H4 (cell line): ENCODE measurements at regions not wholly inside any gene's neighbourhood (a gene's known extent, or its start where the extent isn't known, plus 50 kb on each side); places are given as distances from the start of the nearest gene placed in this dataset.
A peak's percentile ranks its signal among the peaks of the same experiment; 100 is the strongest.

Source experiments
- DNase-seq: peaks from one replicate; pipeline ENCODE4 v3.0.0-alpha.2; 2015; ENCODE audit warnings: low spot score

DNA sequence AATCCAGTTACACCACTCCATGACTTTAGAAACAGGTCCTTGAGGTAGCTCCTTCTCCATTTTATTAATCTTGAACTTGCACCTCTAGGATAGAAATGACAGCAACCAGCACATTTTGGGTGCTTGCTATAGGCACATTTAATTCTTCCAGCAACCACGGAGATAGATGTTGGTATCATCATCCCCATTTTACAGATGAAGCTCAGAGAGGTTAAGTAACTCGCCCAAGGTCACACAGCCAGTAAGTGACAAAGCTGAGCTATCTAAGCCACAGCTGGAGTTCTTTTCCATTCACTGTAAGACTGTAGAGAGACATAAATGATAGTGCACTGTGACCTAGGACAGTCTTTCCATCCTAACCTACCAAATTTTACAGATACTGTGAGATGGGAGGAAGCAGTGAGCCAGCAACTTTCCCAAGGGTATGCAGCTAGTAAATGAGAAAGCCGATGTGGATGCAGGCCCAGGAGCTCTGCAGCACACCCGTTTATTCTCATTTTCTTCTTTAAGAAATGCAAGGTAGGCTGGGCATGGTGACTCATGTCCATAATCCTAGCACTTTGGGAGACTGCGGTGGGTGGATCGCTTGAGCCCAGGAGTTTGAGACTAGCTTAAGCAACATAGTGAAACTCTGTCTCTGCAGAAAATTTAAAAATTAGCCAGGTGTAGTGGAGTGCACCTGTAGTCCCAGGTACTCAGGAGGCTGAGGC, 103.2 kb downstream of the TBX5 start:
- DNase-seq = no peak

DNA sequence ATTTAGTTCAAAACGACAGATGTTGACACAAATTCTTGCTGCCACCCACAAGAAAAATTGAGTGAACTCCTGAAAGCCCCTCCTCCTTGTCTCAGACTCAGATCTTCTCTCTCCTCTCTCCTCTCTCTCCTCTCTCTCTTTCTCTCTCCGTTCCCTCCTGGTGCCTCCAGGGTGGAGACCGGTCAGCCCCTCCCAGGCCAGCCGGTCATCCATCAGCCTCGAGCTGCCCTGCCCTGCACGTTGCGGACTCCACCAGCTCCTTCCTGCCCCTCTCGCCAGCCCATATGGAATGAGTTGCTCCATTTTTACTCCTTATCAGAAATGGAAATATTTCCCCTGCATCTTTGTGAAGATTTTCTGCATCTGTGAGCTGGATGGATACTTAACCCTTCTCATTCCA, 103.8 kb downstream of the TBX5 start:
- no peak for DNase-seq

DNA sequence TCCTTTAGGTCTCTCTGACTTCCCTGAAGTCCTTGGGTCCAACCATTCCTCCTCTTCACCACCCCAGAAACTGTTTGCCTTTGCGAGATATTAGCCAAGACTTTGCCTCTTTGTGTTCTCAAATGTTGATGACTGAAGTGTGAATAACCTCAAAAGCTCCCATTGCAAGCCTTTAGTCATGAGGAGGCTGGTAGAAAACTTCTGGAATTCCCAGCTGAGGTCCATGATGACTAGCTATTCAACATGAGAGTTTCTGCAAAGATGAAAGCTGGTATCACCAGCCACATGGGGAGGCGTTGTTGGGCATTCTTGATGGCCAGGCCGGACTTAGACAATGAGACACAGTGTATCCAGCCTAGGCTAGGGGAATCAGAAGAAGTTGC, 111.7 kb downstream of the TBX5 start:
- no peak for DNase-seq

DNA sequence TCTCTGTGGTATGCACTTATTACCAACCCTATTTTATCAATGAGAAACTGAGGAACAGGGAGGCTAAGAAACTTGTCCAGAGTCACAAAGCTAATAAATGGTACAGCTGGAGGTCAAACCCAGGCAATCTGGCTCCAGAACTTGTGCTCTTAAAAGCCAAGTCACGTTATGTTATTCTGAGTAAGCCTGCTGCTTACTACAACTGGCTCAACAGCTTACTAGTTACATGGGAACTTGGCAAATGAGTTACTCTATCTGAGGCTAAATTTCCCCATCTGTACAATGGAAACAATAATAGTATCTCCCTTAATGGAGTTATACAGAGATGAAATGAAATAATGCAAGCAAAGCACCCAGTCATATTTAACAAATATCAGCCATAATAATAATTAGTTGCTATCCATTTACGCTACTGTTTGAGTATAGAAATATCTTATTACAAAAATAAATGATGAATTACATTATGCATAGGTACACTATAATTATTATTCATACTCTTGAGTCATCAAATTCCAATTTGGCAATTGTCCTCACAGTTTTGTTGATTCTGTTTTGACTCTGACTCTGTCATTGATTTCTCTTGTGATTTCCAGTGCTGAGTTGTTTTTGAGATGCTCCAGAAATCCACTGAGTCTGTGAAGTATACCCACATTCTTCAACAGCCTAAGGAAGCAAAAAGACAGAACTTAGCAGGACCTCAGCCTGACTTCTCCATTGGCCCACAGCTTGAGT, 112.2 kb downstream of the TBX5 start:
- DNase-seq = no peak

DNA sequence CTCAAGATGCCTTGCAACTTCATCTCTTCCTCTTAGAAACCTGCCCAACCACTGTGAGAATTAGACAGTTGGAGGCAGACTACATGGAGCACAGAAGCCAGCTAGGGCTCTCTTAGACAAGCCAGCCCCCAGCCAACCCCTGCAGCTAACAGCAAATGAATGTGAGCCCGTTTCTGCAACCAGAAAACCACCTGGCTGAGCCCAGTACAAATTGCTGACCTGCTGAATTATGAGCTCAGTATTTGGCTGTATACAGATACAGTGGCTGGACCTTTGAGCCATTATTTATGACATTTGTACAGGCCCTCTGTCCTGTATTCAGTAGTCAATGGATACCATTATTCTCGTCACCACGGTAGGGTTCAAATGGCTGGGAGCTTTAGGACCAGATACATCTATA, 112.9 kb downstream of the TBX5 start:
- DNase-seq = no peak

DNA sequence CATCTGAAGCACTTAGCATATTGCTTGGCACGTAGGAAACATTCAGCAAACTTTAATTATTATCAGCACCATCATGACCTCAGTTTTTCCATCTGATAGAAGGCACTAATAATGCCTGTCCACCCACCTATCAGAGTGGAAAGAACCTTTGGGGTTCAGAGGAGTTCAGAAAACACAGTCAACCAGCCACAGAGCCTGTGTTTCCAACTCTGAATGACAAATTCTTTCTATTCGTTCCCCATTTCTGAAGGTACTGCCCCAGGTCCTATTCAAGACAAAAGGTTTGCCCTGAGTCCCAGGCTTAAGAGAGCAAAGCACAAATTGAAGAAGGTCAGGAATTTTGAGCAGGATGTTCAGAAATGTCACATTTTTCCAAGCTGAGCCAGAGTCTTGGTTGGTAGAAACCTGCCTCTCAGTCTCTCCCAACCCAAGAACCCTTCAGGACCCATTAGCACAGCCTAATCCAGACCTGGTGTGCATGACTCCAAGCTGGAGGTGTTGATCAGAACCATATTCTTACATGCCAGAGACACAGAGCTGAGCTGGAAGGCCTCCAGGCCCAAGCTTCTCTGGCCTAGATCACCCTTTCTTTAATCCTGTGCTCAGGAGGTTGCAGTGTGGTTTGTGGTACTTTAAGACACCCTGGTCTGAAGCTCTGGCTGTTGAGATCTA, 114.4 kb downstream of the TBX5 start:
- no peak for DNase-seq

DNA sequence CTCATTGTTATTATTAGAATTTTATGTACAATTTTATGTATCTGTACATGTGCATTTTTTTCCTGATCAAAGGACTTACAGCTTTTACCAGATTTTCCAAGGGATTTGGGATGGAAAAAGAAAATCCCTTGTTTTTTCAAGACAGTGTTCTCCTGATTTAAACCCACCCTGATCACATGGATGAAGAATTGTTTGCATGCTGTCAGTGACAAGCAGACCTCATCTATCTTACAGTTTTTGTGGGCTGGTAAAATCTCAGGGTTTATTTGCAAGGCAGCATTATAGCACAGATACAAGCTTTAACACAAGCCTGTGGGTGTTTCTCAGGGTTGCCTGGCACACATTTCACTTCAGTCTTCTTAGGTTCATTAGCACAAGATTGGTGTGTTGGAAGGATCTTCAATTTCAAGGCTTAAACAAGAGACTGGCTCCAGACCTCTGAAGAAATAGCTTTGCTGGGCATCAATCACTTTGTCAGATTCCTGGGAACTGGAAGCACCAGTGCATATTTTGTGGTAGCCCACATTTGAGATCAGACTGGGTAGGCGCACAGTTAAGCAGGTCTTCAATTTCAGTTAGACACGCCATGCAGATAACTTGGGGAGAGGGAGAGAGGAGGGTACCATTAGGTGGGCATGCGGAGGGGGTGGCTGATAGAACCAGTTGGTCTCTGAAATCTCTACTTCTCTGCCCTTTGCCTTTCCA, 118.0 kb downstream of the TBX5 start:
- peak; percentile 50 for DNase-seq

DNA sequence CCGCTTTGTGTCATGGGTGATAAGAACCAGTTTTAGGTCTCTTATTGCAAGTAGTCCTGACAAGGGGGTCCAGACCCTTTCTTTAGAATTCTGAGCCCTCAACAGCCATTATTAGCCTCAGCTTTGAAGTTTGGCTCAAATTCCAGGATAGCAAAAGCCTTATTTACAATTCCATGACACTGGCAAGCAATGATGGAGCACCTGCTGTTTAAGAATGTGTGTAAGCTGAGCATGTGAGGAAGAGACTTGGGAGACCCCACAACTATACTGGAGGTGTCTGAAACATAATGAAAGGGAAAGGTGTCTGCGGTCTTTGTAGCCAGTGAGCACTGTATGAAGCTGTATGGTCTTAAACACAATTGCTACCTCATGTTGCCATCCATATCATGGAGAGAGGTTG, 119.8 kb downstream of the TBX5 start:
- no peak for DNase-seq

DNA sequence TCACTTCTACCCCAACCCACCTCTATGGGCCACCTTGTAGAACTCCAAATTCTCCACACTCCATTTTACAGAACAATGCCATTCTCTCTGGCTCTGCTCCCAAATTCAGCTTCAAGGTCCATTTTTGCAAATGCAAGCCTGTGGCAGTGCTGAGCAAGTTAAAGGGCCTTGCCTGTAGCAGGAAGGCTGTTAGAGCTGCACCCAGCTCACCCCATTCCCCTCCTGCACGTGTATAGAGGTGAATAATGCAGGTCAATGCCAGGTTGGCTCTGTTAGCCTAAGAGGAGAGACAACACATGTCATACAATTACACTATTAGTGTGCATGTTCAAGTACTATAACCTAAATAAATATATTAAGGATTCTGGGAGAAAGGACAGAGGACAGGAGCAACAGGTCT, 120.4 kb downstream of the TBX5 start:
- no peak for DNase-seq

DNA sequence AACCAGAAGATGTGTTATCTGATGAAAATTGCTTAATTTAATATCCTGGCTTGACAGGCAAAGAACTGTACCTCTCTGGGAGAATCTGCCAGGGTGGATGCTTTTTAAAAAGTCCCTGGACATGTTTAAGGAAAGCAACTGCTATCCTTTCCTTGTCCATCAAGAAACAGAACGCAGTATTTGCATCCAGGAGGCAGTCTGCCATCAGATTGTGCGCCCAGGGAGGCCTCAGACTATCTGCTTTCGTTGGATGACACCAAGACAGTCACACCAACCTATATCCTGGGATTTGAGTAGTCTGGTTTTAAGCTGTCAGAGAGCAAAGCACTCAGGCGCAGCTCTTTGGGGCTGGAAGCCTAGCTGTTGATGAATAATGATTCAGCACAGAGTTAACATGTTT, 121.9 kb downstream of the TBX5 start:
- DNase-seq = no peak

DNA sequence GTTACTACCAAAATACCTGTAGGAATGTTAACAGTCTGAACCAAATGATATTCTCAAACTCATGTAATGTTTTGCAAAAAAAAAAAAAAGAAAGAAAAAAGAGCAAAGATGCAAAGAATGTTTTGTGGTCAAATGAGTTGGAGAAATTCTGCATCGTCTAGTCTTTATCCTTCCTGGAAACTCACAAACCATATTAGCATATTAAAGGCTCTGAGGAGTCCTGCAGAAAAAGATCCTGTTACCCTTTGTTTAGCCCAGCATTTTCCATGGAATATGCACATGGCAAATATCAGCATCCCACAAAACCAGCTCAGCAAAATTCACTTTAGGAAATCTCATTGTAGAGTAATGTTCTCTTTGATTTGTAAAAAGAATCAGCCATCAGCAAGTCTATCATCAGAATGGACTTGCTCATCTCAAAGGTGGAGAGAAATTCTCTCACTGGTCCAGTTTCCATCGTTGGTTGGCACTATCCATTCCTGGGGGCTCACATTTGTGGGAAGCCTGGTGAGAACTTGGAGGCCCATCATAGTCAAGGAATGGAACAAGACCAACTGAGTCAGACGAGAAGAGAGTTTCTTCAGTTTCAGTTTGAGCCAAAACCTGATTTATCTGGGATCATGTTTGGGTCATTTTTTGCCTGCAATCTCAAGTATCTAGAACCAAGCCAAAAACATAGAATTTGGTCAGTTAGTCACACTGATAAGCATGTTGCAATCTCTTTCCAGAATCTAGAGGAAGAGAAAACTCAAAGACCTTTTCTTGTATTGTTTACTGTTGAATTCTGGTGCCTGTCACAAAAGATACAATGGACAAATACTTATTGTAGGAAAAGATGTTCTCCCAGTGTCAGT, 129.8 kb downstream of the TBX5 start:
- no peak for DNase-seq

DNA sequence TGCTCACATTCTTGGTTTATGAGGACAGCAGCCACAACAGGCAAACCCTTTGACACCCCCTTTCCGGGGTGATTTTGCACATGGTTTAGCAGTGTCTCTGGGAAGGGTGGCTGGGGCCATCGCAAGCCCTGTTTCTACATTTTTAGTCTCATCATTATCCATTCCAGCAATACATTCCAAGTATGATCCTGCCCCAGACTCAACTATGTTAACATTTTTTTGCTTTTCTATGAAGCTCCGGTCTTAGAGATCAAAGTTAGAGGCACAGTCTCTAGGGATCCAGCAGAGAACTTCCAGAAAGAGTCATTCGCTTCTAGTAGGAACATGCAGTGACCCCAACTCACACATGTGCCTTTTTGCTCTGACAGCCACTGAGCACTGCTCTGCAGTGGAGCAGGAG, 130.9 kb downstream of the TBX5 start:
- no peak for DNase-seq

DNA sequence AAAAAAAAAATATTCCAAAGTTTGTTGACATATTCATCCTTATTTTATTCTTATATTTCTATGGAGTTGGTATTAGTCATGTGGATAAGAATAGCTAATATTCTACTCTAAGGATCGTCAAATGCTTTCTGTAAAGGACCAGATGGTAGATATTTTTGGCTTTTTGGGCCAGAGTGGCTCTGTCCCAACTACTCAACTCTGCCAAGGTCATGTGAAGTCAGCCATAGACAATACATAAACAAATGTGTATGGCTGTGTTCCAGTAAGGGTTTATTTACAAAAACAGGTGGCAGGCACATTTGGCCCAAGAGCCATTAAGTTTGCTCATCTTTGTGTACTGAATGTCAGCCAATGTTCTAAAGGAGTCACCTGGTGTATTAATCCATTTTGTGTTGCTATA, 131.8 kb downstream of the TBX5 start:
- no peak for DNase-seq

DNA sequence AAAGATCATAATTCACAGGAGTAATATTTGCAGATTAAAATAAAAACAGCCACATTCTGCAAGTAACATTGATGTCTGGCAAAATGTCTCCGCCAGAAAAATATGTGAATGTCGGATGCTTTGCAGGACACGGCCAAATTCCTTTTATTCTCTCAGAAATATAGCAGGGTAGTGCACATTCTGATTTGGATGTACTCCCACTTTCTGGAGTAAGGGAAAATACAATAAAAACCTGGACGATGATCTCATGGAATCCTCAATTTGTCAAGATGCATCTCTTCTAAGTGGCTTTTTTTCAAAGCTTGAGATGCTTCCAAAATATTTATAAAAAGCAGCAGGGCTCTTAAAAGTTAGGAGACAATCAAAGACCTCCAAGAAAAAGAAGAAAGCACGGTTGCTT, 133.3 kb downstream of the TBX5 start:
- no peak for DNase-seq

DNA sequence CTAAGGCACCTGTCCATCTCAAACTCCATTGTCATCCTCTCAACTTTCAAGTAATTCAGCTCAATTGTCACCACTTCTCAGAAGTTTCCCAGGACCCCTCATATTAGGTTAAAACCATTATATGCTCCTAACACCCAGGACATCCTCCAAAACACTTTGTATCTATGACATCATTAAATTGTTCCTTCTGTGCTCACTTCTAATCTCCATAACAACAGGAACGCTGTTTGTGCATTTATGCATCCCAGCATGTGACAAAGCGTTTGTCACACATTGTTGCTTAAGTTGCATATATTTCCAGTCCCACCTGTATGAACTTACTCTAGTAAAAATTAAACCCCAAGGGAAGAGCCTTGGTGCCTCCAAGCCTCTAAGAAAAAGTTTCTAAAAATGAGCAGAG, 133.9 kb downstream of the TBX5 start:
- DNase-seq = no peak

DNA sequence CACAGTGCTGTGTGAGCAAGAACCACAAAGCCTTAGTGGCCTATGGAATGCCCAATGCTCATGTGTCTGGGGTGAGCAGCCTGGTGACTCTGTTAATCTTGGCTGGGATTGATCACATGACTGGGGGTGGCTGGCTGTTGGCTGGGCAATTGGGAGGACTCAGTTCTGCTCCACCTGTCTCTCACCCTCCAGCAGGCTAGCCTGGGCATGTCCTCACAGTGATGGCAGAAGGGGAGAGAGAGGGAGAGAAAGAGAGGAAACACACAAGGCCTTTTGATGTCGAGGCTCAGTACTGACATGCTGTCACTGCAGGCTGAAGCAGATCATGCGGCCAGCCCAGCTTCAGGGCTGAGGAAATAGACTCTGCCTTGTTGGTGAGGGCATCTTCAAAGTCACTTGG, 136.8 kb downstream of the TBX5 start:
- no peak for DNase-seq

DNA sequence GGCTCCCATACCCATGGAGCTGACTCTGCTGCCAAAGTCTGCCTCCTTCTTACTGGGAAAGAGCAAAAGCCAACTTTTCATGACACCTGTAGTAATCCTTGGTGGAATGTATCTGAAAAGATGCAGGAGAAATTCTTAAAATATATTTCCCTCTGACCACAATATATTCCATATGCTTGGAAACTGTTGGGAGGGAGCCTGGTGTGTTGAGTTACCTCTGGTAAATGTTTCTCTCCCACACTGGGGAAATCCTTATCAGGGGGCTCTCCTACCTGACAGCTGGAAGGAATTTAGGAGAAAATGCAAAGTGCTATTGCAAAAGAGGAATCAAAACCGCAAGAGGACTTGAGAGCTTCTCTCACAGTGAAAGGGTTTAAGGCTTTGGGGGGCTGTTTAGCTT, 139.4 kb downstream of the TBX5 start:
- DNase-seq = no peak

DNA sequence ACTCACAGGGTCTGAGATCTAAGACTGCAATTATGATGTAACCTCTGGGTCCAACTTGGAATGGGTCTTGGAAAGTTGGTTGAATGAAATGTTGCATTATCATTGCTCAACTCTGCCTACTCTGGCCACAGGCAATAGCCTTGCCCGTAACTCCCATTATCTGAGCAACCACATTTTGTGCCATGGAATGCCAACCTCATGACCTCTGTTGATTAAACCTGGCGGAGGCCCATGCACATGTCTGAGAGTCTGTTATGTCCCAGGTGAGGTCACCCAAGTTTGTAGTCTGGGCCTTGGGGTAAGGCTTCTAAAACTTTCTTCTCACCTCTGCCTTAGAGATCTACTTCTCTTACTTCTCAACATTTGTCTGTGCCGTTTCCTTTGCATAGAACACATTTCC, 140.9 kb downstream of the TBX5 start:
- peak; percentile 14 for DNase-seq

DNA sequence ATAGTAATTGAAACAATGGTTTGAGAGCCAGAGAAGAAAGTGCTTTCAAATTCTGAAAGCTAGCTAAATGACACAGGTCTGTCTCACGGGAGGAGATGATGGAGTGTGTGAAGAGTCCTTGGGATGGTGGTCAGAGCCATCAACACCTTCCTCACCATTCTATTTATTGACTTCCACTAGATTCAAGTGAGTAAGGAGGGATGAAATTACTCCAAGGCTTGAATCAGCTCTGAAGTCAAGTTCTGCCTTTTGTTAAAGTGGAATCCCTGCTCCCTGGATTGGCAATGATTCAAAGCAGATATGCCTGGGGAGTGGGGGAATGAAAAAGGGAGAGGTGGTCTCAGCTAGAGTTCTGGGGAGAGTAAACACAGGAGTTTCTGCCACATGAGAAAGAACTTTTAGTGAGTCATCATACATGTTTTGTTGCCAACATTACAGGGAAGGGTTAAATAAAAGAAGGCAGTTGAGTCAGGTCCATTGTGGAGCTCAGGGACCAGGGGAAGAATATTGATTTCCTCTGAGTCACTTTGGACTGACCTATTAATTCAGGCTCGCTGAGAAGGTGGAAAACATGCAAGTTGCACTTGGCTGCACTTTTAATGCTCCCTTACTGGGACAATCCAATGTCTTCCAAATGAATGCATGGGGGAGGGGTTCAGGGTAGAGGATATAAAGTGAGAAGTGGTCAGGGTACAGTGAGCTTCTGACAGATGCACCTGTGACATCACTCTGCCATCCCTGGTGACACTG, 142.7 kb downstream of the TBX5 start:
- DNase-seq = no peak

DNA sequence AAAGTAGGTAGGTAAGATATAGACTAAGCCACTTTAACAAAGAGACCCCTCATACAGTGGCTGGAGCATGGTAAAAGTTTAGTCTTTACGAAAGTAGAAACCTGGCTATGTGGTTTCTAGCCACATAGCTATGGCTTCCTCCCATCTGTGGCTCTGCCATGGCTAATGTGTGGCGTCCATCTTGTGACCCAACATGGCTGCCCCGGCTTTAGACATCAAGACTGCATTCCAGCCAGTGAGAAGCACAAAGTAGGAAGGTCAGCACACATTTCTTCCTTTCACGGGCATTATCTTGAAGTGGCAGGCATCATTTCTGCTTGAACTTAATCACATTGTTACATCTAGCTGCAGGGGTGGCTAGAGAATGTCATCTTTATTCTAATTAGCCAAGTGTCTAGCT, 148.3 kb downstream of the TBX5 start:
- no peak for DNase-seq

DNA sequence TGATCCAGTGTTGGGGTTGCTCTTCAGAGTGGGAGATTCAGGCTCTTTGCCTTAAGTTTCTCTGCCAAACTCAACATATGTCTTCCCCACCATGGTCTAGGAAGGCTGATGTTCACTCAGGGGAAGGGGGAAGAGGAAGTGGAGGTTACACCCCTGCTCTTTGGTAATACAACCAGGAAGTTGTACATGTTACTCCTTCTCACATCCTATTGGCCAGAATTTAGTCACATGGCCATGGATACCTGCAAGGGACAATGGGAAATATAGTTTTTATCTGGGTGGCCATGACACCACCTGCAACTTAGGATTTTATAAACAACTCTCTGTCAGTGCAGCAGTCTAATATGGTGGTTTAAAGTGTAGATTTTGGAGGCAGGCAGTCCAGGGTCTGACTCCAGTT, 150.9 kb downstream of the TBX5 start:
- no peak for DNase-seq
